Nephron progenitor cell (in vitro differentiated cells): ENCODE measurements at regions not wholly inside any gene's neighbourhood (a gene's known extent, or its start where the extent isn't known, plus 50 kb on each side); places are given as distances from the start of the nearest gene placed in this dataset.
A peak's percentile ranks its signal among the peaks of the same experiment; 100 is the strongest.

ENCODE experiments used
- DNase-seq: peaks from one replicate; pipeline ENCODE4 v3.0.0; 2021
- H3K27ac Mint-ChIP-seq: 2 replicates; pipeline ENCODE4 v1.8.0; 2021; ENCODE audit warnings: mild to moderate bottlenecking, moderate library complexity, mixed read lengths
- H3K27me3 Mint-ChIP-seq: 2 replicates; pipeline ENCODE4 v1.8.0; 2021; ENCODE audit warnings: mild to moderate bottlenecking, low read depth, mixed read lengths; ENCODE audit not compliant: poor library complexity
- H3K36me3 Mint-ChIP-seq: 2 replicates; pipeline ENCODE4 v1.8.0; 2021; ENCODE audit warnings: low read depth, mixed read lengths
- H3K4me1 Mint-ChIP-seq: 2 replicates; pipeline ENCODE4 v1.8.0; 2021; ENCODE audit warnings: mixed read lengths
- H3K4me3 Mint-ChIP-seq: 2 replicates; pipeline ENCODE4 v1.8.0; 2021; ENCODE audit warnings: mild to moderate bottlenecking, moderate library complexity, mixed read lengths
- H3K9me3 Mint-ChIP-seq: 2 replicates; pipeline ENCODE4 v1.8.0; 2021; ENCODE audit warnings: mild to moderate bottlenecking, moderate library complexity, mixed read lengths
- CTCF ChIP-seq: fragments of 200-600 bp; sonication (generic); IDR thresholded peaks from 2 replicates; pipeline ENCODE4 v1.5.0; 2021; ENCODE audit warnings: antibody characterized with exemption

- Mint-ChIP-seq H3K27ac (no peak overlapping the region), H3K9me3 (peaks cover 9% of the 10 kb centered on the region), H3K4me3 (no peak overlapping the region), H3K36me3 (no peaks in the 10 kb centered on the region), H3K27me3 (peaks cover 12% of the 10 kb centered on the region), H3K4me1 (no peaks in the 10 kb centered on the region)
- no peak for TF ChIP-seq CTCF
- DNase-seq: no peak
Measured at GRCh38 chr2:164090533-164090932, 354.7 kb upstream of the FIGN start.

GRCh38 chr2:164084066-164084465 is 348.3 kb upstream of the FIGN start:
- H3K27me3 Mint-ChIP-seq: peaks cover 6% of the 10 kb centered on the region
- no peak overlapping the region for H3K27ac Mint-ChIP-seq
- DNase-seq: no peak
- no peak for TF ChIP-seq CTCF
- no peaks in the 10 kb centered on the region for H3K4me1 Mint-ChIP-seq
- no peak overlapping the region for H3K4me3 Mint-ChIP-seq
- H3K9me3 Mint-ChIP-seq: peaks cover 3% of the 10 kb centered on the region
- no peaks in the 10 kb centered on the region for H3K36me3 Mint-ChIP-seq

GRCh38 chr2:164080486-164080885 is 344.7 kb upstream of the FIGN start:
- H3K4me1 Mint-ChIP-seq: no peaks in the 10 kb centered on the region
- H3K9me3 Mint-ChIP-seq: peaks cover 4% of the 10 kb centered on the region
- DNase-seq: no peak
- no peak overlapping the region for H3K4me3 Mint-ChIP-seq
- TF ChIP-seq CTCF: no peak
- no peaks in the 10 kb centered on the region for H3K36me3 Mint-ChIP-seq
- H3K27ac Mint-ChIP-seq: no peak overlapping the region
- no peaks in the 10 kb centered on the region for H3K27me3 Mint-ChIP-seq

GRCh38 chr2:164079258-164079657 is 343.4 kb upstream of the FIGN start:
- Mint-ChIP-seq H3K27ac (no peak overlapping the region), H3K9me3 (peaks cover 5% of the 10 kb centered on the region), H3K36me3 (no peaks in the 10 kb centered on the region), H3K27me3 (no peaks in the 10 kb centered on the region), H3K4me3 (no peak overlapping the region), H3K4me1 (no peaks in the 10 kb centered on the region)
- TF ChIP-seq CTCF: no peak
- DNase-seq: no peak

GRCh38 chr2:164078421-164078820 is 342.6 kb upstream of the FIGN start:
- peaks cover 7% of the 10 kb centered on the region for H3K4me1 Mint-ChIP-seq
- no peaks in the 10 kb centered on the region for H3K36me3 Mint-ChIP-seq
- no peak for TF ChIP-seq CTCF
- peaks cover 5% of the 10 kb centered on the region for H3K9me3 Mint-ChIP-seq
- H3K27me3 Mint-ChIP-seq: no peaks in the 10 kb centered on the region
- H3K27ac Mint-ChIP-seq: no peak overlapping the region
- no peak overlapping the region for H3K4me3 Mint-ChIP-seq
- no peak for DNase-seq

GRCh38 chr2:164073101-164074074 is 337.6 kb upstream of the FIGN start:
- peak overlapping the region; percentile 96 for H3K27ac Mint-ChIP-seq
- H3K36me3 Mint-ChIP-seq: no peaks in the 10 kb centered on the region
- peaks cover 3% of the 10 kb centered on the region for H3K27me3 Mint-ChIP-seq
- peaks cover 29% of the 10 kb centered on the region for H3K4me1 Mint-ChIP-seq
- no peak overlapping the region for H3K4me3 Mint-ChIP-seq
- peaks cover 5% of the 10 kb centered on the region for H3K9me3 Mint-ChIP-seq
- no peak for DNase-seq
- no peak for TF ChIP-seq CTCF
